GM18951 (cell line): ENCODE measurements at regions not wholly inside any gene's neighbourhood (a gene's known extent, or its start where the extent isn't known, plus 50 kb on each side); places are given as distances from the start of the nearest gene placed in this dataset.
"Not testable (repeated sequence)": the region's sequence is repeated elsewhere in the genome, so short reads cannot be mapped to it uniquely, and the experiment has no call there.

Source experiments
- POLR2A ChIP-seq: IDR thresholded peaks from 4 replicates; pipeline ENCODE4 v1.6.1; 2011; ENCODE audit warnings: mild to moderate bottlenecking; ENCODE audit not compliant: insufficient read length, insufficient read depth; ENCODE audit errors: extremely low read depth
- in situ Hi-C: fragments of 300-500 bp; cut with MboI; formaldehyde crosslinking; loops from one replicate; pipeline ENCODE4 v1.12.0; 2022; ENCODE audit warnings: low sequenced_read_pairs, mixed read lengths, inconsistent platforms; ENCODE audit not compliant: unreplicated experiment

- in situ Hi-C loops, result no loop called here
- TF ChIP-seq POLR2A, result no peak
Measured at GRCh38 chr14:66010695-66011094, 475.5 kb upstream of the CCDC196 start.

DNA sequence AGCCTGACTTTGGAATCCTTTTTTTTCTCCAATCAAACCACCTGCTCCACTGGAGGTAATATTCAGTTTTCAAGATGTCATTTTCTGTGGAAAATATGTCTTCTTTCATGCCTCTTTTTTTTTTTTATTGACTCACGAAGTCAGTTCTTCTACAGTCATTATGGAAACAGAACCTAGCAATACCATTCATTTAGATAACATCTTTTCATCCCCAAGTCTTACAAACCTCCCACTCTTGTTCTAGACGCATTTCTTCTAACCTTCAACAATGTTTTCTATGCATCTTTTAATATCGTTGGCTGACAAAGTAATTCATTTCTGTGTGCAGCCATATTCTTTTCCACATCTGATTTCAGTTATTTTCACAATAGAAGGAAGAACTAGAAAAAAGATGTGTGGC, 474.3 kb upstream of the CCDC196 start:
- no peak for TF ChIP-seq POLR2A
- in situ Hi-C loops, result no loop called here

- in situ Hi-C loops, result not testable (repeated sequence)
Measured at GRCh38 chr14:66013607-66014006, 472.6 kb upstream of the CCDC196 start.

GRCh38 chr14:66015071-66015780, 470.9 kb upstream of the CCDC196 start:
- in situ Hi-C loops, result no loop called here
- no peak for TF ChIP-seq POLR2A

- in situ Hi-C loops, result no loop called here
- TF ChIP-seq POLR2A, result no peak
Measured at GRCh38 chr14:66017927-66018326, 468.2 kb upstream of the CCDC196 start.

- no peak for TF ChIP-seq POLR2A
- in situ Hi-C loops, result no loop called here
Measured at GRCh38 chr14:66022526-66022925, 463.6 kb upstream of the CCDC196 start.

DNA sequence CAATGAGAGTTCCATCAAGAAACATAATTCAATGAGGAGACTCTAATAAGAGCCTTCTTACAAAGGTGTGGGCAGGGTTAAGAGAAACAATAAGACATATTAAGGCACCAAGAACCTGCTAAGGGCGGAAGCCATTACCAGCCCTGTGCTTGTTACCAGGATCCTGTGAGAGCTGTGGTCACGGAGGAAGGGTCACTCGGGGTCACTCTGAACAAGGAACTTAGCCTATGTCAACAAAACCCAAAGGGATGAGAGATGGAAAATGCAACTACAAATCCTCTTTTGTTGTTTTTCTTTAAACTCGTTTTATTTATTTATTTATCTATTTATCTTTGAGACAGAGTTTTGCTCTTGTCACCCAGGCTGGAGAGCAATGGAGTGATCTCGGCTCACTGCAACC, 460.4 kb upstream of the CCDC196 start:
- in situ Hi-C loops, result no loop called here
- TF ChIP-seq POLR2A, result no peak

GRCh38 chr14:66031981-66032380, 454.2 kb upstream of the CCDC196 start:
- in situ Hi-C loops, result not testable (repeated sequence)

DNA sequence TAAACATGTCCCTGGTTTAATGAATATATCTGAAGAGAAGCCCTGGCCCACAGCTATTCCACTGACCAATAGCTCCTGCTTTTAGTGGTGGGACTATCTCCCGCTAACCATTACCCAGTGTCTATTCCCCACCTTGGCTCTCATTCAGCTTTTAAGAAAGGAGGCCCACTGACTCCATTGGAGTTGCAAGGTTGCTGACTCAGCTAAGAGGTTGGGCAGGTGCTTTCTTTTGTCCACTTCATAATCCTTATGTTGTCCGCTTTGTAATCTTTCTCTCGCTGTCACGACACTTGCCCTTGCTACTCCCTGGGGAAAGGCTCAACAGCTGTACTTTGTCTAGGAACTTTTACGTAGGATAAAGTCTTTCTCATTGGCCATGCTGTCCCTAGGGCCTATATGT, 453.4 kb upstream of the CCDC196 start:
- in situ Hi-C loops, result no loop called here
- TF ChIP-seq POLR2A, result no peak

- in situ Hi-C loops, result no loop called here
- TF ChIP-seq POLR2A, result no peak
Measured at GRCh38 chr14:66036547-66036946, 449.6 kb upstream of the CCDC196 start.

DNA sequence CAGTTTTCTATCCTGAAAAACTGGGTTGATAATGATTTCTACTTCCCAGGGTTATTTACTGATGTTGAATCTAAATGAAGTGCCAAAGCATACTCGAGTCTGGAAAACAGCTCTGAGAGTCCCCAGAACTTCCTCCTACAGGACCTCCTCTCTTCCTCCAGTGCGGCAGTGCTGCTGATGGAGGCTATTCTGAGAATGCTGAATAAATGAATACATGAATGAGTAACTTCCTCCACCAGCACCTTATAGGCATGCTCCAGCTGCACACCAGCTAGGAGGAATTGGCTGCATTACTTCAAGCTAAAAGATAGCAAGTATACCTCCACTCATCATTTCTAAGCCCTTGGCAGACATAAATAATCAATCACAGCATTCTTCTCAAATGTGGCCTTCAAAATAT, 448.8 kb upstream of the CCDC196 start:
- in situ Hi-C loops, result no loop called here

GRCh38 chr14:66038212-66038611, 448.0 kb upstream of the CCDC196 start:
- in situ Hi-C loops, result no loop called here
- no peak for TF ChIP-seq POLR2A

More for the DNA sequence above, 448.8 kb upstream of the CCDC196 start:
- TF ChIP-seq POLR2A, result no peak

DNA sequence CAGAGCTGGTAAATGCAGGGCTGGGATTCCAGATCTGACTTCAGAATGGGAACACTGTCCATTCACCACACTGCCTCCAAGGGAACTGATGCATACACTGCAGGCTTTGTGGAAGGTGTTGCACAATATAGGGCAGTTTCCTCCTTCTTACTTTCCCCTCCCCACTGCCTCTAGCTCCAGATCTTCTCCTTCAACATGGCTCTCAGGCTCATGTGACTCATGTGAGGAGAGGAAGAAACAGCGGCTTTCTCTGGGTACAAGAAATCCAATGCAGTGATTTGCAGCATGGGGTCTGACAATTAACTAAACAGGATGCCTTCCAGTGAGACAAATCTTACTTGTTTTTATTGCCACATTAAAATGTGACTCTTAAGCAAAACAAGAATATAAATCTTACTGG, 447.6 kb upstream of the CCDC196 start:
- in situ Hi-C loops, result no loop called here
- no peak for TF ChIP-seq POLR2A

- in situ Hi-C loops, result no loop called here
- TF ChIP-seq POLR2A, result no peak
Measured at GRCh38 chr14:66039495-66039894, 446.7 kb upstream of the CCDC196 start.

GRCh38 chr14:66041582-66041981, 444.6 kb upstream of the CCDC196 start:
- in situ Hi-C loops, result no loop called here
- TF ChIP-seq POLR2A, result no peak
